ENCODE measurements at regions not wholly inside any gene's neighbourhood (a gene's known extent, or its start where the extent isn't known, plus 50 kb on each side); places are given as distances from the start of the nearest gene placed in this dataset.

- TF ChIP-seq CTCF (optimal IDR thresholded peaks at IDR 0.05 in 1 of 3, IDR thresholded peaks at IDR 0.05 in 1 of 3, conservative IDR thresholded peaks at IDR 0.05 in 1 of 3; ENCODE audit: extremely low read depth in 1 of 3, insufficient read depth in 2 of 3, low read length in 3 of 3): no peak
- no peak for TF ChIP-seq EZH2 (IDR thresholded peaks at IDR 0.05; ENCODE audit: low read length)
These were observed 1387.7 kb upstream of the ACO1 start for GRCh38 chr9:30996761-30997160.

Measured in keratinocyte (primary cell).